GM12872 (cell line): ENCODE measurements at regions not wholly inside any gene's neighbourhood (a gene's known extent, or its start where the extent isn't known, plus 50 kb on each side); places are given as distances from the start of the nearest gene placed in this dataset.

Experiments used
- CTCF ChIP-seq: IDR thresholded peaks from 3 replicates; pipeline ENCODE4 v1.5.1; 2011; ENCODE audit warnings: low read depth, mild to moderate bottlenecking, low read length, moderate library complexity; ENCODE audit not compliant: insufficient read depth

- TF ChIP-seq CTCF = no peak
Measured at GRCh38 chr6:14699803-14700601, 545.9 kb upstream of the JARID2 start.

GRCh38 chr6:14701946-14702345 lies 543.9 kb upstream of the JARID2 start:
- no peak for TF ChIP-seq CTCF

- TF ChIP-seq CTCF = no peak
Measured at GRCh38 chr6:14702678-14703077, 543.2 kb upstream of the JARID2 start.

- TF ChIP-seq CTCF = no peak
Measured at GRCh38 chr6:14703586-14703985, 542.3 kb upstream of the JARID2 start.

- TF ChIP-seq CTCF = no peak
Measured at GRCh38 chr6:14704383-14705271, 541.2 kb upstream of the JARID2 start.

GRCh38 chr6:14705841-14706377 lies 540.0 kb upstream of the JARID2 start:
- TF ChIP-seq CTCF = no peak

- no peak for TF ChIP-seq CTCF
Measured at GRCh38 chr6:14706378-14706929, 539.4 kb upstream of the JARID2 start.
